WTC11 (cell line): ENCODE measurements at regions not wholly inside any gene's neighbourhood (a gene's known extent, or its start where the extent isn't known, plus 50 kb on each side); places are given as distances from the start of the nearest gene placed in this dataset.

Source experiments
- ATAC-seq: fragments of 200-7000 bp; cut with Tn5 transposase; 2 replicates; pipeline ENCODE4 v1.10.0; 2021; ENCODE audit warnings: mild to moderate bottlenecking, moderate library complexity
- CTCF ChIA-PET: fragments of 300-600 bp; sonication (Branson Sonifier 250); formaldehyde crosslinking; loops from one replicate; lab custom pipeline; 2021; ENCODE audit warnings: antibody characterized with exemption; lab: Charles Lee
- POLR2A ChIA-PET: fragments of 350-600 bp; sonication (Branson Sonifier 250); formaldehyde crosslinking; loops from one replicate; lab custom pipeline; 2021; ENCODE audit warnings: antibody characterized with exemption; lab: Charles Lee
- DNase-seq: peaks from one replicate; pipeline ENCODE4 v3.0.0; 2021; ENCODE audit warnings: low spot score
- H3K27ac Mint-ChIP-seq: 2 replicates; pipeline ENCODE4 v1.8.0; 2021; ENCODE audit warnings: mixed read lengths
- H3K27me3 Mint-ChIP-seq: 2 replicates; pipeline ENCODE4 v1.8.0; 2021; ENCODE audit warnings: low read depth, mild to moderate bottlenecking, moderate library complexity, mixed read lengths
- H3K36me3 Mint-ChIP-seq: 2 replicates; pipeline ENCODE4 v1.8.0; 2021; ENCODE audit warnings: mixed read lengths
- H3K4me1 Mint-ChIP-seq: 2 replicates; pipeline ENCODE4 v1.8.0; 2022; ENCODE audit warnings: mixed read lengths
- H3K4me3 Mint-ChIP-seq: 2 replicates; pipeline ENCODE4 v1.8.0; 2021; ENCODE audit warnings: mild to moderate bottlenecking, moderate library complexity, mixed read lengths
- H3K9me3 Mint-ChIP-seq: 2 replicates; pipeline ENCODE4 v1.8.0; 2021; ENCODE audit warnings: mixed read lengths
- AR ChIP-seq: fragments of 250-450 bp; sonication (Bioruptor Pico); IDR thresholded peaks from 2 replicates; pipeline ENCODE4 v1.9.0; 2021; ENCODE audit warnings: mild to moderate bottlenecking
- ATF1 ChIP-seq: sonication (generic); formaldehyde crosslinking; IDR thresholded peaks from 2 replicates; pipeline ENCODE4 v1.8.1; 2023; ENCODE audit warnings: mild to moderate bottlenecking, moderate library complexity, missing genetic modification reagents
- CDX4 ChIP-seq: fragments of 250-450 bp; sonication (Bioruptor Pico); IDR thresholded peaks from 2 replicates; pipeline ENCODE4 v1.9.0; 2021; ENCODE audit warnings: moderate library complexity, mild to moderate bottlenecking, inconsistent platforms, borderline replicate concordance
- IRF2 ChIP-seq: sonication (generic); formaldehyde crosslinking; IDR thresholded peaks from 2 replicates; pipeline ENCODE4 v1.8.0; 2022; ENCODE audit warnings: low read depth, missing genetic modification reagents, borderline replicate concordance
- MYBL2 ChIP-seq: sonication (generic); formaldehyde crosslinking; IDR thresholded peaks from 2 replicates; pipeline ENCODE4 v1.8.1; 2023; ENCODE audit warnings: mild to moderate bottlenecking, moderate library complexity, missing genetic modification reagents
- NFYB ChIP-seq: sonication (generic); formaldehyde crosslinking; conservative IDR thresholded peaks from 2 replicates; pipeline ENCODE4 v1.8.0; 2022; ENCODE audit warnings: low read depth, missing genetic modification reagents
- NR1H2 ChIP-seq: sonication (generic); formaldehyde crosslinking; IDR thresholded peaks from 2 replicates; pipeline ENCODE4 v1.9.0; 2021; ENCODE audit warnings: mild to moderate bottlenecking, moderate library complexity, missing genetic modification reagents
- OVOL2 ChIP-seq: fragments of 250-450 bp; sonication (Bioruptor Pico); IDR thresholded peaks from 2 replicates; pipeline ENCODE4 v1.9.0; 2021; ENCODE audit warnings: mild to moderate bottlenecking, borderline replicate concordance
- RORB ChIP-seq: fragments of 250-450 bp; sonication (Bioruptor Pico); IDR thresholded peaks from 2 replicates; pipeline ENCODE4 v1.9.0; 2021; ENCODE audit warnings: mild to moderate bottlenecking
- SMAD3 ChIP-seq: sonication (generic); formaldehyde crosslinking; IDR thresholded peaks from 2 replicates; pipeline ENCODE4 v1.8.0; 2022; ENCODE audit warnings: missing genetic modification reagents, mild to moderate bottlenecking, borderline replicate concordance
- USF2 ChIP-seq: sonication (generic); formaldehyde crosslinking; IDR thresholded peaks from 2 replicates; pipeline ENCODE4 v1.8.1; 2023; ENCODE audit warnings: mild to moderate bottlenecking, missing genetic modification reagents, moderate library complexity
- ZNF232 ChIP-seq: sonication (generic); formaldehyde crosslinking; IDR thresholded peaks from 2 replicates; pipeline ENCODE4 v1.8.0; 2022; ENCODE audit warnings: mild to moderate bottlenecking, missing genetic modification reagents
- ZNF263 ChIP-seq: sonication (generic); formaldehyde crosslinking; IDR thresholded peaks from 2 replicates; pipeline ENCODE4 v1.8.1; 2022; ENCODE audit warnings: low read depth, mild to moderate bottlenecking, moderate library complexity, missing genetic modification reagents
- ZNF396 ChIP-seq: fragments of 250-450 bp; sonication (Bioruptor Pico); IDR thresholded peaks from 2 replicates; pipeline ENCODE4 v1.8.0; 2021; ENCODE audit warnings: mild to moderate bottlenecking, moderate library complexity, borderline replicate concordance
- TF ChIP-seq, protein P1 (sequence below): sonication (generic); formaldehyde crosslinking; IDR thresholded peaks from 2 replicates; pipeline ENCODE4 v1.8.0; 2022; ENCODE audit warnings: mild to moderate bottlenecking, missing genetic modification reagents
- TF ChIP-seq, protein P2 (sequence below): fragments of 250-450 bp; sonication (Bioruptor Pico); IDR thresholded peaks from 2 replicates; pipeline ENCODE4 v1.9.0; 2021; ENCODE audit warnings: mild to moderate bottlenecking
- TF ChIP-seq, protein P3 (sequence below): sonication (generic); formaldehyde crosslinking; IDR thresholded peaks from 2 replicates; pipeline ENCODE4 v1.8.0; 2022; ENCODE audit warnings: mild to moderate bottlenecking, missing genetic modification reagents
- TF ChIP-seq, protein P4 (sequence below): sonication (generic); formaldehyde crosslinking; IDR thresholded peaks from 2 replicates; pipeline ENCODE4 v1.8.0; 2022; ENCODE audit warnings: mild to moderate bottlenecking, missing genetic modification reagents

DNA sequence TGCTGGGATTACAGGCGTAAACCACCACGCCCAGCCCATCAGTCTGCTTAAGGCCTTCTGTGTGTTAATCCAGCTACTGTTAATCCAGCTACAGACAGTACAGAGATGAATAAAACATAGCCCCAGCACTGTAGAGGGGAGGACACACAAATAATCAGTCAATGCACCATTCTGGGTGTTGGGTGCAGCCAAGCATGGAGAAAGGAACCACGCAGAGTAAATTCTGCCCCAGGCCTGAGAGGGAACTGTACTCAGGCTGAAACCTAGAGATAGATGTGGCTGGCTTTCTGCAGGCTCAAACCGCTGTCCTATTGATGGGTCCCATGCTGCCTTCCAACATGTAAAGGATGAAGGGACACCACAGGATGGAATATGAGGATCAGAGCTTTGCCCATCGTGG, 136.8 kb upstream of the IGSF21 start:
- Mint-ChIP-seq H3K9me3 (no peaks in the 10 kb centered on the region), H3K4me3 (no peak overlapping the region), H3K4me1 (peaks cover 13% of the 10 kb centered on the region), H3K27ac (no peak overlapping the region), H3K36me3 (no peaks in the 10 kb centered on the region), H3K27me3 (peaks cover 28% of the 10 kb centered on the region)
- ChIA-PET POLR2A (no interaction called here), CTCF (interaction anchor here (1.2 kb wide), 1 partner anchor 605 kb away, joined by 3 read pairs; no protein-coding TSS in a partner anchor)
- ATAC-seq, result no peak
- DNase-seq, result no peak
- TF ChIP-seq ZNF396 (CRISPR knock-in tag) (no peak), ATF1 (CRISPR knock-in tag) (no peak), RORB (CRISPR knock-in tag) (no peak)

DNA sequence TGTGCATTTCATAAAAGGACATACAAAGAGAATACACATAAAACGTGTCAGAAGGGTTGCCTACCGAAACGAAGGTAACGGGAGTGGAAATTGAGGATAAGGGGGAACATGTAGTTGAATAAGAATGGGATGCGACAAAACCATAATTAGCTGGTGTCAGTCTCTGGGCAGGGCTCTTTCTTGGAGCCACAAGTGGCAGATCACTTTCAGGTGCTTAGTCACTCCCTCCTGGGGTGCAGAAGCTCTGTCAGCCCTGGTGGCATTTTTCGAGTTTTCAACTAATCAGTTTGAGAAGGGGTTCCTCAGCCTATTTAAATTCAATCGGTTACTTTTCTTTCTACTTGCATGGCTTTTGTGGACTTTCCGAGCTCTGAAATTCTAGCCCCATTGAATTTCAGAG, 133.9 kb upstream of the IGSF21 start:
- Mint-ChIP-seq H3K27me3 (peaks cover 14% of the 10 kb centered on the region; the same call in 1 of the 2 replicates), H3K36me3 (no peaks in the 10 kb centered on the region), H3K4me1 (peaks cover 6% of the 10 kb centered on the region), H3K27ac (no peak overlapping the region), H3K4me3 (no peak overlapping the region), H3K9me3 (no peaks in the 10 kb centered on the region)
- DNase-seq (no peak), ATAC-seq (no peak)
- POLR2A ChIA-PET, result no interaction called here
- TF ChIP-seq USF2 (CRISPR knock-in tag), result no peak
- TF ChIP-seq CDX4 (CRISPR knock-in tag), result no peak
- CTCF ChIA-PET, result interaction anchor here (0.8 kb wide), 1 partner anchor 278 kb away, joined by 3 read pairs; no protein-coding TSS in a partner anchor

- Mint-ChIP-seq H3K9me3 (no peaks in the 10 kb centered on the region), H3K27ac (no peak overlapping the region), H3K36me3 (no peaks in the 10 kb centered on the region), H3K4me3 (no peak overlapping the region), H3K4me1 (peaks cover 8% of the 10 kb centered on the region), H3K27me3 (peaks cover 3% of the 10 kb centered on the region)
- TF ChIP-seq, protein P1, sequence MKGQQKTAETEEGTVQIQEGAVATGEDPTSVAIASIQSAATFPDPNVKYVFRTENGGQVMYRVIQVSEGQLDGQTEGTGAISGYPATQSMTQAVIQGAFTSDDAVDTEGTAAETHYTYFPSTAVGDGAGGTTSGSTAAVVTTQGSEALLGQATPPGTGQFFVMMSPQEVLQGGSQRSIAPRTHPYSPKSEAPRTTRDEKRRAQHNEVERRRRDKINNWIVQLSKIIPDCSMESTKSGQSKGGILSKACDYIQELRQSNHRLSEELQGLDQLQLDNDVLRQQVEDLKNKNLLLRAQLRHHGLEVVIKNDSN (CRISPR knock-in tag), result peak; percentile 89
- TF ChIP-seq USF2 (CRISPR knock-in tag) (peak; percentile 90), NR1H2 (CRISPR knock-in tag) (no peak), NFYB (CRISPR knock-in tag) (peak; percentile 81), AR (CRISPR knock-in tag) (no peak)
- ChIA-PET POLR2A (interaction anchor here (0.6 kb wide), 1 partner anchor 12 kb away, joined by 5 read pairs; no protein-coding TSS in a partner anchor), CTCF (no interaction called here)
- ATAC-seq (peak; percentile 68), DNase-seq (no peak)
Measured at GRCh38 chr1:17976854-17977253, 130.7 kb upstream of the IGSF21 start.

DNA sequence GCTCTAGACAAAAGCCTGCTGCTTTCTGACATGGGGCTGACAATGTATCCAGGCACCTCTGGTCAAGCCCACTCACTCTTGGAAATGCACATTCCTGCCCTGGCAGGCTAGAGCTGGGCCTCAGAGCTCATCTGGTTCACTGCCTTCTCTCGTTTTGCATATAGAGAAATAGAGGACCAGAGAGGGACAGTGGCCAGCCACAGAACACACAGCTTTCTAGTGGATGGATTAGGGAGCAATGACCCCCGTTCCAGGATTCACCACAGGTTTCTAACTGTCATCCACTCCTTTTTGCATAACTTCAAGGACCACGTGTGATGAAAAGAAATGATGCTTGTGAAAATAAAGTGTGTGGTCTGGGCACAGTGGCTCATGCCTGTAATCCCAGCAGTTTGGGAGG, 129.6 kb upstream of the IGSF21 start:
- no peak overlapping the region for H3K4me3 Mint-ChIP-seq
- CTCF ChIA-PET, result interaction anchor here (1.1 kb wide), 1 partner anchor 8 kb away, joined by 3 read pairs; no protein-coding TSS in a partner anchor
- DNase-seq (no peak), ATAC-seq (no peak)
- no peak overlapping the region for H3K27ac Mint-ChIP-seq
- H3K4me1 Mint-ChIP-seq, result peaks cover 8% of the 10 kb centered on the region
- H3K9me3 Mint-ChIP-seq, result no peaks in the 10 kb centered on the region
- H3K27me3 Mint-ChIP-seq, result peaks cover 2% of the 10 kb centered on the region
- POLR2A ChIA-PET, result interaction anchor here (0.6 kb wide), 1 partner anchor 441 kb away, joined by 3 read pairs; no protein-coding TSS in a partner anchor
- H3K36me3 Mint-ChIP-seq, result no peaks in the 10 kb centered on the region
- no peak for TF ChIP-seq OVOL2 (CRISPR knock-in tag)
- no peak for TF ChIP-seq ZNF232 (CRISPR knock-in tag)
- TF ChIP-seq MYBL2 (CRISPR knock-in tag), result no peak
- TF ChIP-seq SMAD3 (CRISPR knock-in tag), result no peak
- TF ChIP-seq, protein P2, sequence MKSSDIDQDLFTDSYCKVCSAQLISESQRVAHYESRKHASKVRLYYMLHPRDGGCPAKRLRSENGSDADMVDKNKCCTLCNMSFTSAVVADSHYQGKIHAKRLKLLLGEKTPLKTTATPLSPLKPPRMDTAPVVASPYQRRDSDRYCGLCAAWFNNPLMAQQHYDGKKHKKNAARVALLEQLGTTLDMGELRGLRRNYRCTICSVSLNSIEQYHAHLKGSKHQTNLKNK (CRISPR knock-in tag), result no peak
- TF ChIP-seq, protein P3, sequence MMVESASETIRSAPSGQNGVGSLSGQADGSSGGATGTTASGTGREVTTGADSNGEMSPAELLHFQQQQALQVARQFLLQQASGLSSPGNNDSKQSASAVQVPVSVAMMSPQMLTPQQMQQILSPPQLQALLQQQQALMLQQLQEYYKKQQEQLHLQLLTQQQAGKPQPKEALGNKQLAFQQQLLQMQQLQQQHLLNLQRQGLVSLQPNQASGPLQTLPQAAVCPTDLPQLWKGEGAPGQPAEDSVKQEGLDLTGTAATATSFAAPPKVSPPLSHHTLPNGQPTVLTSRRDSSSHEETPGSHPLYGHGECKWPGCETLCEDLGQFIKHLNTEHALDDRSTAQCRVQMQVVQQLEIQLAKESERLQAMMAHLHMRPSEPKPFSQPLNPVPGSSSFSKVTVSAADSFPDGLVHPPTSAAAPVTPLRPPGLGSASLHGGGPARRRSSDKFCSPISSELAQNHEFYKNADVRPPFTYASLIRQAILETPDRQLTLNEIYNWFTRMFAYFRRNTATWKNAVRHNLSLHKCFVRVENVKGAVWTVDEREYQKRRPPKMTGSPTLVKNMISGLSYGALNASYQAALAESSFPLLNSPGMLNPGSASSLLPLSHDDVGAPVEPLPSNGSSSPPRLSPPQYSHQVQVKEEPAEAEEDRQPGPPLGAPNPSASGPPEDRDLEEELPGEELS (CRISPR knock-in tag), result no peak
- TF ChIP-seq, protein P4, sequence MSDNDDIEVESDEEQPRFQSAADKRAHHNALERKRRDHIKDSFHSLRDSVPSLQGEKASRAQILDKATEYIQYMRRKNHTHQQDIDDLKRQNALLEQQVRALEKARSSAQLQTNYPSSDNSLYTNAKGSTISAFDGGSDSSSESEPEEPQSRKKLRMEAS, result no peak
- no peak for TF ChIP-seq ZNF263 (CRISPR knock-in tag)
- TF ChIP-seq IRF2, result no peak
